ENCODE measurements at regions not wholly inside any gene's neighbourhood (a gene's known extent, or its start where the extent isn't known, plus 50 kb on each side); places are given as distances from the start of the nearest gene placed in this dataset.

DNA sequence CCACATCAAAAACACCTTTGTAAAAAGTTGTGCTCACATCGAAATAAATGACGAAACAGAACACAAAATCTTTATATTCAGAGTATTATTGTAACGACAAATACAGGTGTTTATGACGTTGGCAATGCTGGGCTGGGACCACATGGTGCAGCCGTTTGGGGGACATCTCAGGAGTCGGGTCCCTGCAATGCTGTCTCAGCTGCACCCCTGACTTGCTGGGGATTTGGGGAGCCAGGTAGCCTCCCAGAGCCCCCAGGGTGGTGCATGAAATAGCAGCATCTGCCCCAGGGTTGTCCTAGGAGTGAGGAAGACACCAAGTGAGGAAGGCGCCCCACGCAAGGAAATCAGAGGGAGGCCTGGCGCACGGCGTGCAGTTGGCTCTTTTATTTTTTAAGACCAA, 1526.8 kb downstream of the BRD1 start:
- Histone ChIP-seq H3K79me2 (ENCODE audit: insufficient read depth, low read length) (no peaks in the 10 kb centered on the region), H4K20me1 (ENCODE audit: insufficient read depth) (no peaks in the 10 kb centered on the region), H3K27ac (ENCODE audit: low read depth, low read length) (no peak overlapping the region), H3K4me2 (ENCODE audit: low read length) (no peak overlapping the region), H3K36me3 (ENCODE audit: control insufficient read depth in 1 of 2, insufficient read depth in 2 of 2, low read length in 2 of 2) (no peaks in the 10 kb centered on the region), H2AFZ (ENCODE audit: low read depth, low read length, poor library complexity, severe bottlenecking) (no peak overlapping the region), H3K9ac (ENCODE audit: low read length) (no peak overlapping the region), H3K27me3 (ENCODE audit: insufficient read depth, low read length) (0 out of 2 replicates have a peak, but pooled peaks cover 2% of the 10 kb centered on the region), H3K4me1 (ENCODE audit: control insufficient read depth in 1 of 2, insufficient read depth in 2 of 2, low read length in 2 of 2) (no peaks in the 10 kb centered on the region), H3K9me3 (ENCODE audit: control insufficient read depth in 1 of 2, insufficient read depth in 1 of 2, low read depth in 1 of 2, low read length in 2 of 2) (peaks cover 0 to 4% of the 10 kb centered on the region in 2 experiments; a peak in 1 of 4 replicates), H3K4me3 (replicated peaks in 1 of 2; ENCODE audit: low read depth in 1 of 2, low read length in 2 of 2) (no peak overlapping the region), H3K9me2 (ENCODE audit: insufficient read depth) (no peaks in the 10 kb centered on the region)
- ATAC-seq (no peak), DNase-seq (ENCODE audit: low read depth, low spot score) (no peak)
- intact Hi-C loops (cut with micrococcal nuclease) = no loop called here
- no TSS peak for BruUV-seq (replicated peaks)
- POLR2A ChIA-PET = no interaction called here
- CTCF ChIA-PET = no interaction called here
- RAD21 ChIA-PET (ENCODE audit: low non-redundant PET in 1 of 2, low total read pairs in 2 of 2, uncharacterized antibody in 2 of 2, unreplicated experiment in 2 of 2) = no interaction called here
- TF ChIP-seq ZFX (IDR thresholded peaks at IDR 0.05) (no peak), POLR2A (IDR thresholded peaks at IDR 0.05; ENCODE audit: borderline replicate concordance, extremely low read depth, insufficient read depth, insufficient read length) (no peak), CBX3 (IDR thresholded peaks at IDR 0.05; ENCODE audit: low read depth) (no peak), RAD21 (IDR thresholded peaks at IDR 0.05; ENCODE audit: low read depth) (no peak), EZH2 (IDR thresholded peaks at IDR 0.05) (no peak), ZNF274 (IDR thresholded peaks at IDR 0.05; ENCODE audit: low read depth, low read length) (no peak), CEBPB (IDR thresholded peaks at IDR 0.05; ENCODE audit: low read depth) (no peak), SIN3A (IDR thresholded peaks at IDR 0.05; ENCODE audit: low read depth) (no peak), SP1 (IDR thresholded peaks at IDR 0.05; ENCODE audit: low read depth) (no peak), EGR1 (IDR thresholded peaks at IDR 0.05; ENCODE audit: low read depth) (no peak), SRF (IDR thresholded peaks at IDR 0.05; ENCODE audit: low read depth) (no peak), TCF7L2 (IDR thresholded peaks at IDR 0.05; ENCODE audit: borderline replicate concordance, extremely low read depth, insufficient read depth, insufficient read length) (no peak)
- TF ChIP-seq, protein P1, sequence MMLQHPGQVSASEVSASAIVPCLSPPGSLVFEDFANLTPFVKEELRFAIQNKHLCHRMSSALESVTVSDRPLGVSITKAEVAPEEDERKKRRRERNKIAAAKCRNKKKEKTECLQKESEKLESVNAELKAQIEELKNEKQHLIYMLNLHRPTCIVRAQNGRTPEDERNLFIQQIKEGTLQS (IDR thresholded peaks at IDR 0.05) = no peak
- TF ChIP-seq, protein P2, sequence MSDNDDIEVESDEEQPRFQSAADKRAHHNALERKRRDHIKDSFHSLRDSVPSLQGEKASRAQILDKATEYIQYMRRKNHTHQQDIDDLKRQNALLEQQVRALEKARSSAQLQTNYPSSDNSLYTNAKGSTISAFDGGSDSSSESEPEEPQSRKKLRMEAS (IDR thresholded peaks at IDR 0.05) = no peak
- TF ChIP-seq, protein P3, sequence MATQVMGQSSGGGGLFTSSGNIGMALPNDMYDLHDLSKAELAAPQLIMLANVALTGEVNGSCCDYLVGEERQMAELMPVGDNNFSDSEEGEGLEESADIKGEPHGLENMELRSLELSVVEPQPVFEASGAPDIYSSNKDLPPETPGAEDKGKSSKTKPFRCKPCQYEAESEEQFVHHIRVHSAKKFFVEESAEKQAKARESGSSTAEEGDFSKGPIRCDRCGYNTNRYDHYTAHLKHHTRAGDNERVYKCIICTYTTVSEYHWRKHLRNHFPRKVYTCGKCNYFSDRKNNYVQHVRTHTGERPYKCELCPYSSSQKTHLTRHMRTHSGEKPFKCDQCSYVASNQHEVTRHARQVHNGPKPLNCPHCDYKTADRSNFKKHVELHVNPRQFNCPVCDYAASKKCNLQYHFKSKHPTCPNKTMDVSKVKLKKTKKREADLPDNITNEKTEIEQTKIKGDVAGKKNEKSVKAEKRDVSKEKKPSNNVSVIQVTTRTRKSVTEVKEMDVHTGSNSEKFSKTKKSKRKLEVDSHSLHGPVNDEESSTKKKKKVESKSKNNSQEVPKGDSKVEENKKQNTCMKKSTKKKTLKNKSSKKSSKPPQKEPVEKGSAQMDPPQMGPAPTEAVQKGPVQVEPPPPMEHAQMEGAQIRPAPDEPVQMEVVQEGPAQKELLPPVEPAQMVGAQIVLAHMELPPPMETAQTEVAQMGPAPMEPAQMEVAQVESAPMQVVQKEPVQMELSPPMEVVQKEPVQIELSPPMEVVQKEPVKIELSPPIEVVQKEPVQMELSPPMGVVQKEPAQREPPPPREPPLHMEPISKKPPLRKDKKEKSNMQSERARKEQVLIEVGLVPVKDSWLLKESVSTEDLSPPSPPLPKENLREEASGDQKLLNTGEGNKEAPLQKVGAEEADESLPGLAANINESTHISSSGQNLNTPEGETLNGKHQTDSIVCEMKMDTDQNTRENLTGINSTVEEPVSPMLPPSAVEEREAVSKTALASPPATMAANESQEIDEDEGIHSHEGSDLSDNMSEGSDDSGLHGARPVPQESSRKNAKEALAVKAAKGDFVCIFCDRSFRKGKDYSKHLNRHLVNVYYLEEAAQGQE (IDR thresholded peaks at IDR 0.05; ENCODE audit: low read depth) = no peak
